Lower leg skin (tissue), 4 donors: ENCODE measurements at regions not wholly inside any gene's neighbourhood (a gene's known extent, or its start where the extent isn't known, plus 50 kb on each side); places are given as distances from the start of the nearest gene placed in this dataset.

Experiments
- DNase-seq, 2 donors: peaks; one replicate each; pipeline ENCODE4 v3.0.0-alpha.2; 2019; ENCODE audit warnings: low spot score in 2 of 2
- H3K4me3 ChIP-seq: fragments of 200-600 bp; sonication (generic); 2 replicates; pipeline ENCODE4 v1.5.1; 2017; ENCODE audit warnings: mild to moderate bottlenecking, low read depth; ENCODE audit not compliant: poor library complexity, severe bottlenecking
- CTCF ChIP-seq, 3 donors: fragments of 450-650 bp; IDR thresholded peaks; one replicate each; pipeline ENCODE4 v1.5.1; 2016; ENCODE audit warnings: antibody characterized with exemption in 3 of 3, mild to moderate bottlenecking in 3 of 3, moderate library complexity in 2 of 3
- POLR2A ChIP-seq, 2 donors: fragments of 450-650 bp; IDR thresholded peaks; one replicate each; pipeline ENCODE4 v1.6.1; 2016 to 2017; ENCODE audit warnings: antibody characterized with exemption in 2 of 2, mild to moderate bottlenecking in 1 of 2, moderate library complexity in 1 of 2
- WGBS, 2 donors: methylation state at CpG; one replicate each; pipeline ENCODE4 v1.1.5; 2018; 5-methylcytosine and 5-hydroxymethylcytosine counted together
- intact Hi-C: fragments of 100-400 bp; cut with DNase I; formaldehyde crosslinking; loops from one replicate; pipeline ENCODE4 v1.15.0; 2023; ENCODE audit warnings: low total_unique reads

DNA sequence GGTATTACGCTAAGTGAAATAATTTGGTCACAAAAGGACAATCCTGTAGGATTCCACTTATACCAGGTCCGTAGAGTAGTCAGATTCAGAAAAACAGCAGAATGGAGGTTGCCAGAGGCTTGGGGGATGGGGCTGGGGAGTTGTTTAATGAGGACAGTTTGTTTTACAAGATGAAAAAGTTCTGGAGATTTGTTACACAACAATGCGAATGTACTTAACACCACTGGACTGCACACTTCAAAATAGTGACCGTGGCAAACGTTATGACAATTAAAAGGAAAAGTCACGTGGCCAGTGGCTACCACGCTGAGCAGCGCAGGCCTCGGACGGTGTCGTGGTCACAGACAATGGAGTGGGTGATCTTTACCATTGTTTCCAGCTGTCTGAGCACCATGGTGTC, 338.1 kb downstream of the SEC14L1 start:
- intact Hi-C loops: no loop called here
- TF ChIP-seq POLR2A (IDR thresholded peaks at IDR 0.05) (no peak), CTCF (IDR thresholded peaks at IDR 0.05) (no peak)
- WGBS, 2 donors: 63 to 64% methylated on average over 11 of the region's 11 CpGs
- H3K4me3 ChIP-seq: no peak overlapping the region
- DNase-seq: no peak

GRCh38 chr17:77479372-77480198, 338.8 kb downstream of the SEC14L1 start:
- intact Hi-C loops: loop anchor here (10.0 kb wide), 1 partner anchor 45 kb away; no protein-coding TSS in a partner anchor
- no peak for DNase-seq
- 52 to 58% methylated on average over 21 to 25 of the region's 26 CpGs for WGBS, 2 donors
- H3K4me3 ChIP-seq: no peak overlapping the region
- TF ChIP-seq POLR2A (IDR thresholded peaks at IDR 0.05) (no peak), CTCF (IDR thresholded peaks at IDR 0.05) (no peak)

DNA sequence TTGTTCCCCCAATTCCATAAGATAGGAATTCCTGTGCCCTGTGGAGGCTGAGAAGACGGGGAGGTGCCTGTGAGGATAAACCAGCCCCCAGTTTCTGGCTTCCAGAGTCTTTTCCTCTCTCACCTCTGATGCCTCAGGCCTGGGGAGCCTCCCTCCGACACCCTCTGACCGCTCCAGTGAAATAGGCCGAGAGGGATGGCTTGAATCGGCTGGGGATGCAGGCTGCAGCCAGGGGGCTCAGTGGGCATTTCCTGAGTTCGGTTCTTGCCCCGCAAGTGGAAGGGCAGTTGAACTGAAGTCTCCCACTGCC, 339.4 kb downstream of the SEC14L1 start:
- TF ChIP-seq POLR2A (IDR thresholded peaks at IDR 0.05): no peak
- TF ChIP-seq CTCF (IDR thresholded peaks at IDR 0.05): no peak
- H3K4me3 ChIP-seq: no peak overlapping the region
- intact Hi-C loops: loop anchor here (10.0 kb wide), 1 partner anchor 45 kb away; no protein-coding TSS in a partner anchor
- 72 to 82% methylated on average over 6 to 7 of the region's 7 CpGs for WGBS, 2 donors
- no peak for DNase-seq

- intact Hi-C loops: loop anchor here (10.0 kb wide), 1 partner anchor 46 kb away; no protein-coding TSS in a partner anchor
- no peak overlapping the region for H3K4me3 ChIP-seq
These were observed 339.9 kb downstream of the SEC14L1 start for GRCh38 chr17:77480509-77481215.

More at GRCh38 chr17:77480509-77481215, 339.9 kb downstream of the SEC14L1 start:
- WGBS, 2 donors: 47 to 71% methylated on average over 3 to 20 of the region's 25 CpGs
- no peak for DNase-seq
- no peak for TF ChIP-seq CTCF (IDR thresholded peaks at IDR 0.05)
